ENCODE measurements at regions not wholly inside any gene's neighbourhood (a gene's known extent, or its start where the extent isn't known, plus 50 kb on each side); places are given as distances from the start of the nearest gene placed in this dataset.

- no peak for TF ChIP-seq EP300 (IDR thresholded peaks at IDR 0.05)
- TF ChIP-seq, protein P1, sequence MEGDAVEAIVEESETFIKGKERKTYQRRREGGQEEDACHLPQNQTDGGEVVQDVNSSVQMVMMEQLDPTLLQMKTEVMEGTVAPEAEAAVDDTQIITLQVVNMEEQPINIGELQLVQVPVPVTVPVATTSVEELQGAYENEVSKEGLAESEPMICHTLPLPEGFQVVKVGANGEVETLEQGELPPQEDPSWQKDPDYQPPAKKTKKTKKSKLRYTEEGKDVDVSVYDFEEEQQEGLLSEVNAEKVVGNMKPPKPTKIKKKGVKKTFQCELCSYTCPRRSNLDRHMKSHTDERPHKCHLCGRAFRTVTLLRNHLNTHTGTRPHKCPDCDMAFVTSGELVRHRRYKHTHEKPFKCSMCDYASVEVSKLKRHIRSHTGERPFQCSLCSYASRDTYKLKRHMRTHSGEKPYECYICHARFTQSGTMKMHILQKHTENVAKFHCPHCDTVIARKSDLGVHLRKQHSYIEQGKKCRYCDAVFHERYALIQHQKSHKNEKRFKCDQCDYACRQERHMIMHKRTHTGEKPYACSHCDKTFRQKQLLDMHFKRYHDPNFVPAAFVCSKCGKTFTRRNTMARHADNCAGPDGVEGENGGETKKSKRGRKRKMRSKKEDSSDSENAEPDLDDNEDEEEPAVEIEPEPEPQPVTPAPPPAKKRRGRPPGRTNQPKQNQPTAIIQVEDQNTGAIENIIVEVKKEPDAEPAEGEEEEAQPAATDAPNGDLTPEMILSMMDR (IDR thresholded peaks at IDR 0.05) = no peak
These were observed 79.1 kb upstream of the ALDH1B1 start for GRCh38 chr9:38313421-38313820.
